ENCODE measurements at regions not wholly inside any gene's neighbourhood (a gene's known extent, or its start where the extent isn't known, plus 50 kb on each side); places are given as distances from the start of the nearest gene placed in this dataset.

- TF ChIP-seq, protein P1, sequence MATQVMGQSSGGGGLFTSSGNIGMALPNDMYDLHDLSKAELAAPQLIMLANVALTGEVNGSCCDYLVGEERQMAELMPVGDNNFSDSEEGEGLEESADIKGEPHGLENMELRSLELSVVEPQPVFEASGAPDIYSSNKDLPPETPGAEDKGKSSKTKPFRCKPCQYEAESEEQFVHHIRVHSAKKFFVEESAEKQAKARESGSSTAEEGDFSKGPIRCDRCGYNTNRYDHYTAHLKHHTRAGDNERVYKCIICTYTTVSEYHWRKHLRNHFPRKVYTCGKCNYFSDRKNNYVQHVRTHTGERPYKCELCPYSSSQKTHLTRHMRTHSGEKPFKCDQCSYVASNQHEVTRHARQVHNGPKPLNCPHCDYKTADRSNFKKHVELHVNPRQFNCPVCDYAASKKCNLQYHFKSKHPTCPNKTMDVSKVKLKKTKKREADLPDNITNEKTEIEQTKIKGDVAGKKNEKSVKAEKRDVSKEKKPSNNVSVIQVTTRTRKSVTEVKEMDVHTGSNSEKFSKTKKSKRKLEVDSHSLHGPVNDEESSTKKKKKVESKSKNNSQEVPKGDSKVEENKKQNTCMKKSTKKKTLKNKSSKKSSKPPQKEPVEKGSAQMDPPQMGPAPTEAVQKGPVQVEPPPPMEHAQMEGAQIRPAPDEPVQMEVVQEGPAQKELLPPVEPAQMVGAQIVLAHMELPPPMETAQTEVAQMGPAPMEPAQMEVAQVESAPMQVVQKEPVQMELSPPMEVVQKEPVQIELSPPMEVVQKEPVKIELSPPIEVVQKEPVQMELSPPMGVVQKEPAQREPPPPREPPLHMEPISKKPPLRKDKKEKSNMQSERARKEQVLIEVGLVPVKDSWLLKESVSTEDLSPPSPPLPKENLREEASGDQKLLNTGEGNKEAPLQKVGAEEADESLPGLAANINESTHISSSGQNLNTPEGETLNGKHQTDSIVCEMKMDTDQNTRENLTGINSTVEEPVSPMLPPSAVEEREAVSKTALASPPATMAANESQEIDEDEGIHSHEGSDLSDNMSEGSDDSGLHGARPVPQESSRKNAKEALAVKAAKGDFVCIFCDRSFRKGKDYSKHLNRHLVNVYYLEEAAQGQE (IDR thresholded peaks at IDR 0.05; ENCODE audit: low read depth, low read length) = no peak
- no peak for TF ChIP-seq GATA2 (CRISPR knock-in tag; IDR thresholded peaks at IDR 0.05)
- no peak for TF ChIP-seq GABPA (IDR thresholded peaks at IDR 0.05; ENCODE audit: low read depth)
Observed at GRCh38 chr6:16995511-16996250, 106.2 kb upstream of the STMND1 start (continued).

DNA sequence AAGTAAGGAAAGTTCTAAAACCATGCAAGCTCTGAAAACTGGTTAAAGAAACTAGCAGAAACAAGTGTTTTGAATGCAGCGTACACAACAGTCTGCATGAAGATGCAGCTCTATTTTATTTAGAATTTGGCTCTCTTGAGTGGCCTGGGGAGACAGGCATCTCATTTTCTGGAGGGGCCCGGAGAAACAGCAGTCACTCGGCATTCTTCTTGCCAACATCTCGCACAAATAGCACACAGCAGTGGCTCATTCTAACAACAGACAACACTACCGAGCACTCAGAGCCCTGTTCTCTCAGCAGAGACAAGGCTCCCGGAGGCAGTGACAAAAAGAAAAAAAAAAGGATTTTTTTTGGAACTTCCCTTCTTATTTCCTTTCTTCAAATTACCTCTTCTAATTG lies 108.5 kb upstream of the STMND1 start:
- Histone ChIP-seq H3K9me2 (no peaks in the 10 kb centered on the region), H3K4me2 (no peak overlapping the region), H4K20me1 (ENCODE audit: insufficient read depth) (no peaks in the 10 kb centered on the region), H3K4me3 (ENCODE audit: low read depth in 2 of 2, low read length in 1 of 2) (no peak overlapping the region), H3K27me3 (ENCODE audit: insufficient read depth) (no peaks in the 10 kb centered on the region), H3K4me1 (ENCODE audit: control insufficient read depth in 1 of 2, insufficient read depth in 2 of 2, low read depth in 1 of 2, low read length in 1 of 2) (no peaks in the 10 kb centered on the region), H3K9me3 (no peaks in the 10 kb centered on the region), H3K79me2 (ENCODE audit: insufficient read depth) (no peaks in the 10 kb centered on the region), H3F3A (replicated peaks; ENCODE audit: insufficient read depth) (no peaks in the 10 kb centered on the region), H3K36me3 (replicated peaks in 1 of 2; ENCODE audit: control insufficient read depth in 1 of 2, insufficient read depth in 2 of 2, low read length in 1 of 2) (no peaks in the 10 kb centered on the region), H3K27ac (ENCODE audit: low read depth in 2 of 2, low read length in 1 of 2) (no peak overlapping the region), H2AFZ (ENCODE audit: low read depth) (no peak overlapping the region), H3K9ac (no peak overlapping the region)
- no peak for DNase-seq
- WGBS (ENCODE audit: low lambda C conversion rate) = 83% methylated on average over 6 of the region's 6 CpGs
- no peak for TF ChIP-seq RAD21 (IDR thresholded peaks at IDR 0.05; ENCODE audit: low read length)
- TF ChIP-seq FOXM1 (IDR thresholded peaks at IDR 0.05; ENCODE audit: low read depth) = no peak
- TF ChIP-seq CHD2 (IDR thresholded peaks at IDR 0.05; ENCODE audit: low read length, partially characterized antibody) = no peak
- no peak for TF ChIP-seq RFX5 (IDR thresholded peaks at IDR 0.05; ENCODE audit: low read length)
- TF ChIP-seq NFIC (IDR thresholded peaks at IDR 0.05; ENCODE audit: borderline replicate concordance) = no peak
- TF ChIP-seq TAF1 (IDR thresholded peaks at IDR 0.05; ENCODE audit: borderline replicate concordance, low read depth, low read length) = no peak
- TF ChIP-seq MEF2A (IDR thresholded peaks at IDR 0.05; ENCODE audit: borderline replicate concordance, low read depth) = no peak
- CTCF ChIA-PET = no interaction called here
- POLR2A ChIA-PET = no interaction called here

DNA sequence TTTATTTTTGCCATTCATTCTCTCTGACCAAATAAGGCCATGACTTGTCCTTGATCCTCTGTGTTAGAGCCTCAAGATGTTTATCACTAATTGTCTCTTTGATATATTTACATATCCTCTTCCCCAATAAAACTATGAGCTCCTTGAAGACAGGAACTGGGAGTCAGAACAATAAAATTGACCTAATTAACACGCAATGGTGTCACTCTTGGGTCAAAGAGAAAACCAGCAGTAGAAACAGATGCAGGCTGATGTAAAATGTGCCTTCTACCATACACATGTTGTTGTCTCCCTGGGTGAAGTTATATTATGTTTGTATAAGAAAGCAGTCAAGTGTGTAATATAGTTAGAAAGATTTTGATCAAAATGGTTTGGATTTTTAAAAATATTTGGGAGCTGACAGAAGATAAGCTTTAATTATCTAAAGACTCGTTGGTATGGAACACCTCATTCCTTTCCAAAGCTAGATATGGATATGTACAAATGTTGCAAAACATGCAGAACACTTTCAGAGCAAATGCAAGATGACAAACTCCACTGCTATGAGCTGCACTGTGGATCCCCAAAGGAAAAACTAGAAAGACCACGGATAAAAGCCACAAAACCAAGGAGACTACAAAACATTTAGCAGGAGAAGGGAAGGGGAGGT lies 109.7 kb upstream of the STMND1 start:
- Histone ChIP-seq H4K20me1 (ENCODE audit: insufficient read depth) (no peaks in the 10 kb centered on the region), H3K4me3 (ENCODE audit: low read depth in 2 of 2, low read length in 1 of 2) (no peak overlapping the region), H3K27ac (ENCODE audit: low read depth in 2 of 2, low read length in 1 of 2) (no peak overlapping the region), H3K36me3 (replicated peaks in 1 of 2; ENCODE audit: control insufficient read depth in 1 of 2, insufficient read depth in 2 of 2, low read length in 1 of 2) (no peaks in the 10 kb centered on the region), H2AFZ (ENCODE audit: low read depth) (no peak overlapping the region), H3K9ac (no peak overlapping the region), H3K9me3 (no peaks in the 10 kb centered on the region), H3K9me2 (no peaks in the 10 kb centered on the region), H3K79me2 (ENCODE audit: insufficient read depth) (no peaks in the 10 kb centered on the region), H3F3A (replicated peaks; ENCODE audit: insufficient read depth) (no peaks in the 10 kb centered on the region), H3K4me1 (ENCODE audit: control insufficient read depth in 1 of 2, insufficient read depth in 2 of 2, low read depth in 1 of 2, low read length in 1 of 2) (no peaks in the 10 kb centered on the region), H3K27me3 (ENCODE audit: insufficient read depth) (no peaks in the 10 kb centered on the region), H3K4me2 (no peak overlapping the region)
- POLR2A ChIA-PET = no interaction called here
- WGBS (ENCODE audit: low lambda C conversion rate) = 26% methylated on average over 3 of the region's 3 CpGs
- CTCF ChIA-PET = no interaction called here
- no peak for DNase-seq
- TF ChIP-seq, protein P2, sequence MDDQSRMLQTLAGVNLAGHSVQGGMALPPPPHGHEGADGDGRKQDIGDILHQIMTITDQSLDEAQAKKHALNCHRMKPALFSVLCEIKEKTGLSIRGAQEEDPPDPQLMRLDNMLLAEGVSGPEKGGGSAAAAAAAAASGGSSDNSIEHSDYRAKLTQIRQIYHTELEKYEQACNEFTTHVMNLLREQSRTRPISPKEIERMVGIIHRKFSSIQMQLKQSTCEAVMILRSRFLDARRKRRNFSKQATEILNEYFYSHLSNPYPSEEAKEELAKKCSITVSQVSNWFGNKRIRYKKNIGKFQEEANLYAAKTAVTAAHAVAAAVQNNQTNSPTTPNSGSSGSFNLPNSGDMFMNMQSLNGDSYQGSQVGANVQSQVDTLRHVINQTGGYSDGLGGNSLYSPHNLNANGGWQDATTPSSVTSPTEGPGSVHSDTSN (IDR thresholded peaks at IDR 0.05) = no peak
- TF ChIP-seq EP300 (IDR thresholded peaks at IDR 0.05; ENCODE audit: borderline replicate concordance in 1 of 2, low read depth in 1 of 2, low read length in 1 of 2) (no peak), USF2 (IDR thresholded peaks at IDR 0.05; ENCODE audit: borderline replicate concordance, low read depth, low read length) (no peak), NRF1 (IDR thresholded peaks at IDR 0.05; ENCODE audit: low read depth, low read length) (no peak), GABPA (IDR thresholded peaks at IDR 0.05; ENCODE audit: low read depth) (no peak), SMC3 (IDR thresholded peaks at IDR 0.05; ENCODE audit: low read depth, low read length) (no peak), RXRA (IDR thresholded peaks at IDR 0.05; ENCODE audit: borderline replicate concordance, low read depth) (no peak), FOXM1 (IDR thresholded peaks at IDR 0.05; ENCODE audit: low read depth) (no peak), SIN3A (IDR thresholded peaks at IDR 0.05; ENCODE audit: borderline replicate concordance, low read depth, low read length) (no peak), RCOR1 (IDR thresholded peaks at IDR 0.05; ENCODE audit: low read length) (no peak), YY1 (IDR thresholded peaks at IDR 0.05; ENCODE audit: low read depth) (no peak), TAF1 (IDR thresholded peaks at IDR 0.05; ENCODE audit: borderline replicate concordance, low read depth, low read length) (no peak), TEAD4 (IDR thresholded peaks at IDR 0.05; ENCODE audit: borderline replicate concordance, insufficient read depth) (no peak), TCF12 (IDR thresholded peaks at IDR 0.05) (no peak)
